DMS114 treated with DMSO at 0.1 percent for 48 hours (cell line): ENCODE measurements at regions not wholly inside any gene's neighbourhood (a gene's known extent, or its start where the extent isn't known, plus 50 kb on each side); places are given as distances from the start of the nearest gene placed in this dataset.

ENCODE experiments used
- DNase-seq: peaks from one replicate; lab custom pipeline; 2025; ENCODE audit not compliant: unreplicated experiment; lab: John Stamatoyannopoulos, UW

GRCh38 chr5:3234566-3234965 lies 361.1 kb upstream of the IRX1 start:
- DNase-seq: no peak

- DNase-seq: no peak
Measured at GRCh38 chr5:3230941-3231340, 364.7 kb upstream of the IRX1 start.

GRCh38 chr5:3230254-3230653 lies 365.4 kb upstream of the IRX1 start:
- DNase-seq: no peak

DNA sequence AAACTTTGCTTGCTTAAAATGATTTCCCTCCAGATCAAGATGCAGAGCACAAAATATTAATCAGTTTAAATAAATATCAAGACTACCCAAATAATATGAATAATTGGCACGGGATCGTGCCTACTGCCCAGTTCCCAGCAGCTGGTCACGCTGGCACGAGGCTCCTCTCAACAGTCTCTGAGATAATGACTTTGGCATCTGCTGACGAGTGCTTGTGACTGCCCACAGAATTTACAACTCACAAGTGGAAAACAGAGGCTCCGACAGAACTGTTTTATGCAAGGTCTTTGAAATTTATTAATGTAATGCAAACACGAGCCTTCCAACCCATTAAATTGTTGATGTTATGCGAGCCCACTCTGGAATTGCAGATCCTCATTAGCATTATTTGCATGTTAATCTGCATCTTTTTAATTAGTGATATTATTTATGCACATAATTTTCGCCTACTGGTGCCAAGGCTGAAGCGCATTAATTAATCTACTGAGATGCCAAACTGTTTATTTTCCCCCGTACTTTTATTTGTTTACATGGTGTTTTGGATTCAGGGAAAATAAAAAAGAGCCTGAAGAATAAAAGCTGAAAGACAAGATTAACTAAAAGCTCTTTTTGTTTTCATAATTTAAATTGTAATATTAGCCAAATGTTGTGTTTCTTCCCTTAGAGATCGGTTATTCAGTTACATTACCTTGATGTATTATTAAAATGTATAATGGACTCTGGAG lies 369.3 kb upstream of the IRX1 start:
- DNase-seq: no peak

DNA sequence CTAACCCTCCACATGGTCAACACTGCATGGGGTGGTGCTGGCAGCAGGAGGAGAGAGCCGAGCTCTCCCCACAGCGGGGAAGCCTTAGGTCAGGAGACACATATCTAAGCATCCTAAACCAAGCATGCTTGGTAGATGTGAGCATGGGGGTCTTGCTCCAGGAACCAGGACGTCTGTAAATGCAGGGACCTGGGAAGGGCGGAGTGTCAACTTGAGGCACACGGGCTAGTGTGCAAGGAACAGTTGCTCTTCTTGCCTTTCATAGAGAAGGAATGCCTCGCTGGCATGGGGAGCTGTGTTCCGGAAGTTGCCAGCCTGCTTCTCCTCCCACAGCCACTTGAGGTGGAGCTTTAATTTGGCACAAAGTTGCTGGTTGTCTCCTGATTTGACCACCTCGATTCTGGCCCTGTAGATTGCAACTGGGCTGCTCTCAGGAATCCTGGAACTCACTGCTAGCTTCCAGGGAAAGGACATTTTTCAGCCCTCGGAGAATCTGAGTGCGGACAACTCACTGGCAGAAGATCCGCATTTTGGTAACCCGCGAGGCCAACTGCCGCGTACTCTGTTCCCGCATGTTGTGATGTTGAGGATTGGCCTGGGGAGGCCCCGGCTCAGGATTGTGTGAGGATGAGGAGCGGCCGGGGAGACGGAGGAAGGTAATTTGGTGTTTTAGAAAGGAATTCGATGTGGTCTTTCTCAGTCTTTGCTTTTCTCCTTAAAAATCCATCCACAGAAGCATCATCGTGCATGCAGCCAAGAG lies 370.3 kb upstream of the IRX1 start:
- no peak for DNase-seq

DNA sequence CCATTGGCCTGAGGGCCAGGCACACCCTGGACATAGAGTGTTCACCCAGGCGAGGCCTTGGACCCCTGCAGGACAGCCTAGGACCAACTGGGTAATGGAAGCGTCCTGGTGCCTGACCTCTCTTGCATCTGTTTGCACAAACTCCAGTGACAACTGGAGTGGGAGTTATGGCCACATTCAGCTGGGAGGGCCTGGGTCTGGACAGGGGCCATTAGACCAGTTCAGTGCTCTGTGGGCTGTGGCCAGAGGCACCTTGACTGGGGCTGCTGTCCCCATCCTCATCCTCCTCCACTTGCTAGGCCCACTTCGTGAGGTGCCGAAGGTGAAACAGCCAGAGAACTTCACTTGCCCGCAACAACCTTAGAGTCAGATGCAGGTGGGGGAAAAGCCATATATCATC lies 372.7 kb upstream of the IRX1 start:
- no peak for DNase-seq

- no peak for DNase-seq
Measured at GRCh38 chr5:3221432-3221831, 374.2 kb upstream of the IRX1 start.

- no peak for DNase-seq
Measured at GRCh38 chr5:3220638-3221288, 374.9 kb upstream of the IRX1 start.

DNA sequence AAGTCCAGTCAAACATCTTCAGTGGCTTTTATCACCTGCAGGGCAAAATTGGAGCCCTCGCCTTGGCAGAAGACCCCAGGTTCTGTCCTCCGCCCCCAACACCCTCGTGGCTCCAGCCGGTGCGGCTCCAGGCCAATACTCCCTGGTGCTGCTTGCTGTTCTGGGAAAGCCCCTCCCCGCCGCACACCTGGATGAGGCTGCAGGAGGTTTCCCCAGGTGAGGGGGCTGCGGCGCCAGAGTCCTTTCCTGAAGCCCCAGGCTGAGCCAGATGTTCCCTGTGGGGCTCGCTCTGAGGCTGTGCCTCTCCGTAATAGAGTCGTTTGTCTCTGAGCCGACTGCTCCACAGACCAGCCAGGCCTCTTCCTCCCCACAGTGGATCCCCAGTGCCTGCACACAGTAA lies 375.4 kb upstream of the IRX1 start:
- DNase-seq: no peak

DNA sequence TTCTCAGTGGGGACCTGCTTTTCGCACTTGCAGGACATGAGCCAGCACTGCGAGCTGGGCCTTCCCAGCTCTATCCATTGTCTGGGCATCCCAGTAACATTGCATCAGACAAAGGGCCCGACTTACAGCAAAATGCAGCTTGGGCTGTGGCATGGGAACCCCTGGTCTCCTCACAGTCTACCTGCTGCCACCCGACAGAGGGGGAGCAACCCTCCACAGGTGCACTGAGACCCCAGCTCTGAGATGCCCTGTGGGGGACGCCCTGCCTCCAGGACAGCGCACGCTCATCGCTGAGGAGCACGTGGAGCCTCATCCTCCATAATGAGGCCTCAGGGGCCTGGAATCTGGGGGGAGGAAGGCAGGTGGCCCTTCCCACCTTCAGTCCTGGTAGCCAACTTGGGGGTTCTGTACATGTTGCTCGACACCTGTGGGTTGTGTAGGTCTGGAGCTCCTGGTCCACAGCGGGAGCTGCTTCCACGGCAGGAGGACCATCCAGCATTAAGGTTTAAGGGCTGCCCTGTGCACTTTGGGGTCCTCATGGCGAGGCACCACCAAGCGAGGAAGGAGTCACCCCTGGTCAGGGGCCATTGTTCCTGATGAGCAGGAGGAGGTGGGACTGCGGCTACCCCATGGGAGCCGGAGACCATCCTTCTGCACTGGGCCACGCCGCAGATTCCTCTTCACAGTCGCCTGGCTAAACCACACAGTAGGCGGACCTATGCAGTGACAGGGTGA lies 376.5 kb upstream of the IRX1 start:
- DNase-seq: no peak

- DNase-seq: no peak
Measured at GRCh38 chr5:3217771-3218495, 377.7 kb upstream of the IRX1 start.

DNA sequence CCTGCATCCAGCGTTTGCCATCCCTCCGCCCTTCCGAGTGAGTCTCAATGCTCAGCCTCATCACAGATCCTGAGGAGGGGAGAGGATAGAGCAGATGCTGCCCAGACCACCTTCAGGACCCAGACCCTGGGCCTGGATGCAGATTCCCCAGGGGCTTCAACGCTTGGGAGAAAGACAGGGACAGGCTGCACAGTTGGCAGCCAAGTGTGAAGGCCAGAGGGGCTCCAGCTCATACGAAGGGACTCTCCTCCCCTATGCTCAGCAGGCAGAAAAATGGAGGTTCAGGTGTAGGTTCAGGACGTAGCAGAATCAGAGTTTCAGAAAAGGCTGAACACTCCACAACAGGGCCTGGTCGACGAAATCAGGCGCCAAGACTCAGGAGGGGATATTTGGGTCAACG lies 378.5 kb upstream of the IRX1 start:
- DNase-seq: no peak

GRCh38 chr5:3216386-3216785 lies 379.2 kb upstream of the IRX1 start:
- DNase-seq: no peak

- DNase-seq: no peak
Measured at GRCh38 chr5:3214838-3215374, 380.7 kb upstream of the IRX1 start.

DNA sequence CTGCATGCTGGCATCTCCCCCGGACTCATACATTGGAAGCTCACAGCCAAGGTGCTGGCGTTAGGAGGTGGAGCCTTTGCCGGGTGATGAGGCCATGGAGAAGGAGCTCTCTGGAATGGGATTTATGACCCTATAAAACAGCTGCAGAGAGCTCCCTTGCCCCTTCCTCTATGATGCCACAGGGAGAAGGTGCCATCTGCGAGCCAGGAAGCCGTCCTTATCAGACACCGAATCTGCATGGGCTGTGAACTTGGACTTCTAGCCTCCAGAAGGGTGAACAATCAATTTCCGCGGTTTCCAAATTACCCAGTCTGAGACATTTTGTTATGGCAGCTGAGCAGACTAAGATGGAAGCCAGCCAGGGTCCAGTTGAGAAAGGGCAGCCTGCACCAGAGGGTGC lies 381.2 kb upstream of the IRX1 start:
- no peak for DNase-seq

DNA sequence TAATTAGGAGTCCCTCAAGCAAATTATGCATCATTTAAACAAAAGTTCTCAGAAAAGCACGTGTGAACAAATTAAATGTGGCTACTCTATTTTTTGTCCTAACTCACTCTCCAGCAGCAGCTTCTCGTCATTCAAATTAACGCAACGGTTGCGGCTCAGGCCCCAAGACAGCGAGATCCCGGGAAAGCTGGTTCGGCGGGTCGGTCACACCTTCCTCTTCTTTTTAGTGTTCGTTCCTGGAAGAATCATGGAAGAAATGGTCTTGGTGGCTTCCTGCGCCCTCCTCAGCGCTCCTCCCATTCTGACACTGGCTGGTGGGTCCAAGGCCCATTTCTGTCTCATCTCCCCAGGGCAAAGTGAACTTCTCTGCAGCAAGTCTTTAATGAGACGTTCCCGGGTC lies 382.8 kb upstream of the IRX1 start:
- no peak for DNase-seq

- no peak for DNase-seq
Measured at GRCh38 chr5:3210531-3210930, 385.1 kb upstream of the IRX1 start.

DNA sequence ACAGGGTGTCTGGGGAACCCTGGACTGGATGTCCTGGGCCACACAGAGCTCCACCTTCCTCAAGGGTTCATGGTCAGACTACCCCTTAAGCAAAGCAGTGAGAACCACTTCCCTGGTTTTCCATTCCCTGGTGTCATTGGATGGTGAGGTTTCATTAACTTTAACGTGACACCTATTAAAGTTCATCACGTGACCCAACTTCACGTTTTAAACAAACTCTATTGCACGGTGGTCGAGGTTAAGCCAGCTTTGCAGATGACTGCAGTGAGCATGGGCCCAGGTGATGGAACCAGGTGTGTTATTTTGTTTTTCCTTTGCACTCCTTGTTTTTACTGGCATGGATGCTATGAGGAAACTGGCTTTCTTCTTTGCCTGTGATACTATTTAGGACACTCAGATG lies 385.7 kb upstream of the IRX1 start:
- no peak for DNase-seq

- DNase-seq: no peak
Measured at GRCh38 chr5:3202570-3202969, 393.1 kb upstream of the IRX1 start.

GRCh38 chr5:3201941-3202340 lies 393.7 kb upstream of the IRX1 start:
- DNase-seq: no peak

DNA sequence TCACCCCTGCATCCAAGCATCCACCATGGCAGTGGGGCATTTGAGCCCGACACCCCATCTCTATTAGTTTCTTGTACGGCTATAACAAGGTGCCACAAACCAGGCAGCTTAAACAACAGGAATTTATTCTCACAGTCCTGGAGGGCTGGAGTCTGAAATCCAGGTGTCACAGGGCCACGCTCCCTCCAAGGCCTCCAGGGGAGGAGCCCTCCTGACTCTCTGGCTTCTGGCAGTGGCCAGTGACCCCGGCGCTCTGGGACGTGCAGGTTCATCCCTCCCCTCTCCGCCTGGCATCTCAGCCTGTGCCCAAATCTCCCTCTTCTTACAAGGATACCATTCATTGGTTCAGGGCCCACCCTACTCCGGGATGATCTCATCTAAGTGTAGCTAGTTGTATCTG lies 394.5 kb upstream of the IRX1 start:
- no peak for DNase-seq
